HL-60 (cell line): ENCODE measurements at regions not wholly inside any gene's neighbourhood (a gene's known extent, or its start where the extent isn't known, plus 50 kb on each side); places are given as distances from the start of the nearest gene placed in this dataset.

Source experiments
- CTCF ChIP-seq: IDR thresholded peaks from one replicate; pipeline ENCODE4 v1.5.1; 2011; ENCODE audit warnings: low read length, control low read depth, inconsistent platforms; ENCODE audit not compliant: insufficient read depth
- GABPA ChIP-seq: IDR thresholded peaks from 2 replicates; pipeline ENCODE4 v1.6.1; 2012; ENCODE audit warnings: low read depth
- POLR2AphosphoS5 ChIP-seq: IDR thresholded peaks from 2 replicates; pipeline ENCODE4 v1.6.1; 2012; ENCODE audit warnings: low read depth
- REST ChIP-seq: IDR thresholded peaks from 2 replicates; pipeline ENCODE4 v1.6.1; 2012; ENCODE audit warnings: low read depth; ENCODE audit not compliant: insufficient replicate concordance

GRCh38 chr7:33841031-33841430, 64.3 kb upstream of the BMPER start:
- TF ChIP-seq CTCF (no peak), POLR2AphosphoS5 (no peak), GABPA (no peak), REST (no peak)
